ENCODE measurements at regions not wholly inside any gene's neighbourhood (a gene's known extent, or its start where the extent isn't known, plus 50 kb on each side); places are given as distances from the start of the nearest gene placed in this dataset.

DNA sequence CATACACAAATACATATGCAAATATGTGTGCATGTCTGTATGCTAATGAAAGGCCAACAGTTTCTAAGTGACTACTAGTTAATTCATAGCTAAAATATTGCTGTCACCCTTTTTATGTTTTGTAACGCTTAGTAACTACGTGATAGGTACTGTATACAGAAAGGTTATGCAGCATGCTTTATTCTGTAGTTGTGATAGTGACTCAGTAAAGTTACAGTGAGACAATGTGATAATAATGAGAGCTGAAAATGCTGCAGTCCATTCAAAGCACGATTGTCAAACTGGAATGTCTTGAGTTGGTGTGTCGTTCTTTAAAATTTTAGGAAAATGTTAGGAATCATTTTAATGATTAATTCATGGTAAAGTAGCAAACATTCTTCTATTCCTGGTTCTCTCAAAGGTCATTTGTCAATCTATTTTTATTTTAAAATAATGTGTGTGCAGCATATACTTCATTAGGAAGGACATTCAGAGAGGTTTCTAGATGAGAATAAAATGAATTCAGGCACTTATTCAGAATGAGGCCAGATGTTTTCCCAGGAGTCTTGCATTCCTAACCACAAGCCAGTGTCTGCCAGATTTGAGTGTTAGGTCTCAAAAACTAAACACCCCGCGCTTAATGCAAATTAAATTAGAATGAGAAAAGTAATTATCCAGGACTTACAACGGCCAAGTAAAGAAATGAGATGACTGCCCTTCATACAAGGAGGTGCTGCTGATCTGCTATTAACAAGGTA lies 408.8 kb upstream of the FZD8 start:
- ChIA-PET CTCF (no interaction called here), POLR2A (no interaction called here)
- H3K4me1 Mint-ChIP-seq, result no peaks in the 10 kb centered on the region
- ATAC-seq (no peak), DNase-seq (no peak)
- peaks cover 6% of the 10 kb centered on the region for H3K9me3 Mint-ChIP-seq (ENCODE audit: low read depth)
- intact Hi-C loops (cut with DNase I, micrococcal nuclease), result no loop called here
- no peaks in the 10 kb centered on the region for H3K36me3 Mint-ChIP-seq (ENCODE audit: low read depth)
- no peaks in the 10 kb centered on the region for H3K27me3 Mint-ChIP-seq
- H3K27ac Mint-ChIP-seq, result no peak overlapping the region
- H3K4me3 Mint-ChIP-seq, result no peak overlapping the region

DNA sequence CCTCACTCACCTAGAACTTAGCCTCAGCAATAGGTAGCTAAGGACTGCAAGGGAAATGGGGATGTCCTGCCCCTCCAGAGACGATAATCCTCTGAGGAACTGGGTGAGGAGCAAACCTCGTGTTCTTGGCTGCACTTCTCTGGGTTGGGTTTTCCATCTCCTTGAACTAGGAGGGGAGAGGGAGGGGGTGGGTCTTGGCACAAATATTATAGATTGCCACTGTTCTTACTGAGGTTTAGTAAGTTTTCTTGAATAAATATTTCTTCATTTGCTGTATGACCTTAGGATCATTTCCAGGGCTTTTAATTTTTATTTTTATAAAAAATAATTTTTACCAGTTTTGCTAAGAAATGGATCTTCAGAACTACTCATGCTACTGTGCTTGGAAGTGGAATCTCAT lies 406.7 kb upstream of the FZD8 start:
- no peak for ATAC-seq
- DNase-seq, result no peak
- peaks cover 6% of the 10 kb centered on the region for H3K9me3 Mint-ChIP-seq (ENCODE audit: low read depth)
- intact Hi-C loops (cut with DNase I, micrococcal nuclease), result no loop called here
- CTCF ChIA-PET, result no interaction called here
- no peaks in the 10 kb centered on the region for H3K4me1 Mint-ChIP-seq
- H3K27ac Mint-ChIP-seq, result no peak overlapping the region
- no peak overlapping the region for H3K4me3 Mint-ChIP-seq
- H3K27me3 Mint-ChIP-seq, result no peaks in the 10 kb centered on the region
- no peaks in the 10 kb centered on the region for H3K36me3 Mint-ChIP-seq (ENCODE audit: low read depth)
- POLR2A ChIA-PET, result no interaction called here

DNA sequence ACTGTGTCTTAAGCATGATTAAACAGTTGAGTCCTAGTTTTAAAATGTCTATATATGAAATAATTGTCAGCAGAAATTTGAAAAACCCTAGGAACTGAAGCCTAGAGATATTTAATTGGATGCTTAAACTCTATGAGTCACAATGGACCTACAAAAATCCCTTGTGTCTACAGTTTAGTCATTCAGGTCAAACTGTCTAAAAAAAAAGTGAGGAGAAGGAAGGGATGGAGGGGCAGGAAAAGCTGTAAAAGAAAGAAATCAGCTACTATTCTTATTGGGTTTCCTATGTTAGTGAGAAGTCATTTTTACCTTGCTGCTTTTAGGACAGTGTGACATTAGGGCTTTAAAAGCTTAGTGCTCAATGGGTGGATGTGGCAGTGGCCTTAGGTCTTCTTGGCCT lies 406.1 kb upstream of the FZD8 start:
- no peaks in the 10 kb centered on the region for H3K36me3 Mint-ChIP-seq (ENCODE audit: low read depth)
- H3K4me1 Mint-ChIP-seq, result no peaks in the 10 kb centered on the region
- H3K27ac Mint-ChIP-seq, result no peak overlapping the region
- H3K9me3 Mint-ChIP-seq (ENCODE audit: low read depth), result peaks cover 6% of the 10 kb centered on the region
- ATAC-seq, result no peak
- CTCF ChIA-PET, result no interaction called here
- intact Hi-C loops (cut with DNase I, micrococcal nuclease), result no loop called here
- no peak overlapping the region for H3K4me3 Mint-ChIP-seq
- H3K27me3 Mint-ChIP-seq, result no peaks in the 10 kb centered on the region
- POLR2A ChIA-PET, result no interaction called here
- no peak for DNase-seq

DNA sequence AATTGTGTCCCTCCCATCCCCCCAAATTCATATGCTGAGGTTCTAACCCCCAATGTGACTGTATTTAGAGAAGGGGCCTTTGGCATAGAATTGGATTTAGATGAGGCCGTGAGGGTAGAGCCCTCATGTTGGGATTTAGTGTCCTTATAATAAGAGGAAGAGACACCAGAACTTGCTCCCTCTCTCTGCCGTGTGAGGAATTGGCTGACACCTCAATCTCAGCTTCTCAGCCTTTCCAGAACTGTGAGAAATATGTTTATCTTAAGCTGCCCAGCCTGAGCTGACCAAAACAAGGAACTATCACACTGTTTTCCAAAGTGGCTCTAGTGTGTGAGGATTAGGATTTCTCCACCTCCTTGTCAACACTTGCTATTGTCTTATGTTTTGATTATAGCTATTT lies 400.0 kb upstream of the FZD8 start:
- ChIA-PET CTCF (no interaction called here), POLR2A (no interaction called here)
- Mint-ChIP-seq H3K27me3 (no peaks in the 10 kb centered on the region), H3K36me3 (ENCODE audit: low read depth) (no peaks in the 10 kb centered on the region), H3K9me3 (ENCODE audit: low read depth) (peaks cover 3% of the 10 kb centered on the region), H3K4me3 (no peak overlapping the region), H3K4me1 (no peaks in the 10 kb centered on the region), H3K27ac (no peak overlapping the region)
- DNase-seq, result no peak
- ATAC-seq, result no peak
- intact Hi-C loops (cut with DNase I, micrococcal nuclease), result no loop called here

DNA sequence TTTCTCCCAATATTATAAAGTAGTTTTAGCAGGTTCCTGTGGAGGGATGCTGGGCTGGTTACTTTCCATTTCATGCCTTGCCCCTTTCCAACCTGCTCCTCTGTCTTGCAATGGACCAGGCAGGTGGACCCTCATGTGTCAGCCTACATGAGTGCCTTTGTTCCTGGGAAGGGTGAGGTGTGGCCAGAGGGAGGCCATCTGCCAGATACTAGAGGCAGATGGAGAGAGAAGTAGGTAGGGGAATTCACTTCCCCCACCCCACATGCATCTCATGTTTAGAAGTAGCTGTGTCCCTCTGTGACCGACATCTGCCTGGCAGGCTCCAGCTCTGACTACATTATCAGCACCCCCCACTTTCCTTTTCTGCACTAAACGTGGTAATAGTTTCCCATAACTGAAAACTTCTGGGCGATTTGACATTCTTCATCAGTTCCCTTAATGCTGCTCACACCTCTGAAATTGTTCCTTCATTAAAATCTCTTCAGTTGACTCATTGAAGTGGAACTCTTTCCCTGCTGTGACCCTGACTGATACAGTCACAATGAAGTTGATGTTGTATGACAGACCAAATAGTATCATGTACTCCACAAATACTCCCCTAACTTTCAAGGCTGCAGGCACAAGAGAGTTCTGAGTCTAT lies 396.3 kb upstream of the FZD8 start:
- H3K9me3 Mint-ChIP-seq (ENCODE audit: low read depth), result peaks cover 3% of the 10 kb centered on the region
- H3K27me3 Mint-ChIP-seq, result no peaks in the 10 kb centered on the region
- ChIA-PET CTCF (no interaction called here), POLR2A (no interaction called here)
- no peaks in the 10 kb centered on the region for H3K4me1 Mint-ChIP-seq
- no peak overlapping the region for H3K27ac Mint-ChIP-seq
- ATAC-seq, result no peak
- intact Hi-C loops (cut with DNase I, micrococcal nuclease), result loop anchor here in 1 of 2 experiments (10.0 kb wide), 1 partner anchor 404 kb away; no protein-coding TSS in a partner anchor
- H3K4me3 Mint-ChIP-seq, result no peak overlapping the region
- no peak for DNase-seq
- H3K36me3 Mint-ChIP-seq (ENCODE audit: low read depth), result no peaks in the 10 kb centered on the region

DNA sequence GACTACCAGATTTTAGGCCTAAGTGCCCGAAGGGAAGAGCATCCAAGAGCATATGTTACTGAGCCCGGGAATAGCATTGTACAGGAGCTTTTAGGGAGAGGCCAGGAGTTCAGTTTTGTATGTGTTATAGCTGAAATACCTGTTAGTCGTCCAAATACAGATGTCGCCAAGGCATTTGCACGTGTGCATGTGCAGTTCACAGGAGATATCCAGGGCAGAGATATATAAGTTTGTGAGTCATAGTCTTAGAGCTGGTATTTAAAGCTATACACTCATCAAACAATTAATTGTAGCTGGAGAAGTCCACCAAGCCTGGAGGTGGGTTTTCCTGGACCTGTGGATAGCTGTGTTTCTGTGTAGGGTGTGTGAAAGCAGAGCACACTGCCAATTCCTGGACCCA lies 394.0 kb upstream of the FZD8 start:
- DNase-seq (no peak), ATAC-seq (no peak)
- Mint-ChIP-seq H3K4me3 (no peak overlapping the region), H3K4me1 (no peaks in the 10 kb centered on the region), H3K36me3 (ENCODE audit: low read depth) (no peaks in the 10 kb centered on the region), H3K27me3 (no peaks in the 10 kb centered on the region), H3K9me3 (ENCODE audit: low read depth) (no peaks in the 10 kb centered on the region), H3K27ac (no peak overlapping the region)
- intact Hi-C loops (cut with DNase I, micrococcal nuclease), result loop anchor here in 1 of 2 experiments (10.0 kb wide), 1 partner anchor 401 kb away; no protein-coding TSS in a partner anchor
- POLR2A ChIA-PET, result no interaction called here
- CTCF ChIA-PET, result interaction anchor here (0.7 to 1.8 kb wide), 2 partner anchors 400 to 846 kb away, joined by 3 to 4 read pairs; no protein-coding TSS in a partner anchor

DNA sequence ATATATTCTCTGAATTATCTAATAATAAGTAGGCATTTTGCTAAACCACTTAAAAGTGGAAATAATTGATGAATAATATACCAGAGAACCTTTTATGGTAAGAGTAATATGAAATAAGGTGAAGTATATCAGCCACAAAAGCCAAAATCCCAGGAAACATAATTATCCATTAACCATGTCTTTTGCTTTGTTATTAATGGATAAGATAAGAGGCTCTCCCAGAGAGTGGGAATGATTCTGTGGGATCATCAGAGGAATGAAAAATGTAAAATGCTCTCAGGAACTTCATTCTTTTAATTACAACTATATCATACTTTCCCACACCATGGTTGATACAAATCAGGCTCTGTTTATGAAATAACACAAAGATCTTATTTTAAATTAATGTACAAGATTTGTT lies 391.7 kb upstream of the FZD8 start:
- POLR2A ChIA-PET, result no interaction called here
- H3K27ac Mint-ChIP-seq, result no peak overlapping the region
- no peaks in the 10 kb centered on the region for H3K27me3 Mint-ChIP-seq
- H3K4me1 Mint-ChIP-seq, result no peaks in the 10 kb centered on the region
- ATAC-seq (no peak), DNase-seq (no peak)
- CTCF ChIA-PET, result no interaction called here
- intact Hi-C loops (cut with DNase I, micrococcal nuclease), result loop anchor here in 1 of 2 experiments (10.0 kb wide), 1 partner anchor 399 kb away; no protein-coding TSS in a partner anchor
- H3K4me3 Mint-ChIP-seq, result no peak overlapping the region
- H3K9me3 Mint-ChIP-seq (ENCODE audit: low read depth), result no peaks in the 10 kb centered on the region
- H3K36me3 Mint-ChIP-seq (ENCODE audit: low read depth), result no peaks in the 10 kb centered on the region

DNA sequence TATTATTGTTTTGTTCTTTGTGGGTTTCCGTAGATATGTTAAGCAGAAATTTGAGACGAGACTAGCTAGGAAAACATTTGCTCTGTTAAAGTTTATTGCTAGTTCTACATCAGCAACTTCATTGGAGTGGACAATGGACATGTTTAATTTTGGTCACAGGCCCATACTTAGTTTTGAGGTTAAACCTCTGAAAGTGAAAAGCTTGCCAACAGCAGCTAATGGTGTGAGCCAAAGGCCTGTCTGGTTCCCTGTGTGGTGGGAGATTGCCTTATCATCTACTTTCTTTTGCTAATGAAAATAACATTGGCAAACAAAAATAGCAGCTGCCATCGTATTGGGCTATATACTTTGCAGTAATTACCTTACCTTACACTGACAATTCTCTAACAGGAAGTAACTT lies 388.4 kb upstream of the FZD8 start:
- intact Hi-C loops (cut with DNase I, micrococcal nuclease), result loop anchor here in 1 of 2 experiments (10.0 kb wide), 1 partner anchor 396 kb away; no protein-coding TSS in a partner anchor
- ATAC-seq (no peak), DNase-seq (no peak)
- peaks cover 4% of the 10 kb centered on the region for H3K9me3 Mint-ChIP-seq (ENCODE audit: low read depth)
- CTCF ChIA-PET, result no interaction called here
- H3K27ac Mint-ChIP-seq, result no peak overlapping the region
- no peaks in the 10 kb centered on the region for H3K4me1 Mint-ChIP-seq
- no peak overlapping the region for H3K4me3 Mint-ChIP-seq
- H3K36me3 Mint-ChIP-seq (ENCODE audit: low read depth), result no peaks in the 10 kb centered on the region
- H3K27me3 Mint-ChIP-seq, result no peaks in the 10 kb centered on the region
- POLR2A ChIA-PET, result no interaction called here

DNA sequence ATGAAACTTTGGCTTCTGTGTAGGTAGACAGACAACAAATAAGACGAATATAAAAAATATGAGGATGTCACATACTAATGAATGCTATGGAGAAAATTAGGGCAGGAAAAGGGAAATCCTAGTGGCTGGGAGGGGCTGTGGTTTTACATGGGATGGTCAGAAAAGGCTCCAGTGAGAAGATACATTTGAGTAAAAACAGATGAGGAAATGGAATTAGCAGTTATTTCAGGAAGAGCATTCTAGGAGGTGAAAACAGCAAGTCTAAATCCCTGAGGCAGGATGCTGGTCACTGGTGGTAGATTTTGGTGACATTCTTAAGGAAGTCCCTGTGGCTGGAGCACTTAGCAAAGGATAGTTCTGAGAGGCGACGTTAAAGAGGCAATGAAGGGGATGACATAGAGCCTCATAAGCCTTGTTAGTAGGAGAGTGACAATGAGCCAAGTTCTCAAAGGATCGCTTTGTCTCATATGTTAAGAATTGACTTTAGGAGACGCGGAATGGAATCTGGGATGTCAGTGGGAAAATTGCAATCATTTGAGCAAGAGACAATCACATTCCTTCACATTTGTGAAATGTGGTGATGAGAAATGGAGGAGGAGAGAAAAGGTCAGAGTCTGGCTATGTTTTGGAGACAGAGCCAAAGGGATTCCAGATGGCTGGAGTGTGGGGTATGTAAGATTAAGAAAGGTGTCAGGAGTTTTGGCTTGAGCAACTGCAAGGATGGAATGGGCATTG lies 384.7 kb upstream of the FZD8 start:
- no peak for ATAC-seq
- Mint-ChIP-seq H3K27me3 (no peaks in the 10 kb centered on the region), H3K4me3 (no peak overlapping the region), H3K27ac (no peak overlapping the region), H3K9me3 (ENCODE audit: low read depth) (peaks cover 6% of the 10 kb centered on the region), H3K4me1 (no peaks in the 10 kb centered on the region), H3K36me3 (ENCODE audit: low read depth) (no peaks in the 10 kb centered on the region)
- intact Hi-C loops (cut with DNase I, micrococcal nuclease), result no loop called here
- ChIA-PET CTCF (no interaction called here), POLR2A (no interaction called here)
- no peak for DNase-seq

DNA sequence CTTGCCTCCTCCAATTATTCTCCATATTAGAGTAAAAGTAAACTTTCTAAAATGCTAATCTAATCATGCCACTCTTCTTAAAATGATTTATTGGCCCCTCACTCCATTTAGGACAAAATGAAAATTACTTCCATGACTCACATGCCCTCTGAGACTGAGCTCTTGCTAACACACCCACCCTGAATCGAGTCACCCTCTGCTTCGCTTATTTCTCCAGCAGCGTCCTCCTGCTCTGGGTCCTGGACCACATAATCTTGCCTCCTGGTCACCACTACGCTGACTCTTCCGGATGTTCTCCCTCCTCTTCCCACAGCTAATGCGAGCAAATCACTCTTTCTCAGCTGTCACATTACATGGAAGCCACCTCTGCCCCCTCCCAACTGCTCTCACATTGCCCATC lies 384.0 kb upstream of the FZD8 start:
- Mint-ChIP-seq H3K27ac (no peak overlapping the region), H3K4me3 (no peak overlapping the region), H3K27me3 (no peaks in the 10 kb centered on the region), H3K9me3 (ENCODE audit: low read depth) (peaks cover 6% of the 10 kb centered on the region), H3K36me3 (ENCODE audit: low read depth) (no peaks in the 10 kb centered on the region), H3K4me1 (no peaks in the 10 kb centered on the region)
- CTCF ChIA-PET, result no interaction called here
- POLR2A ChIA-PET, result no interaction called here
- intact Hi-C loops (cut with DNase I, micrococcal nuclease), result no loop called here
- ATAC-seq, result no peak
- no peak for DNase-seq

DNA sequence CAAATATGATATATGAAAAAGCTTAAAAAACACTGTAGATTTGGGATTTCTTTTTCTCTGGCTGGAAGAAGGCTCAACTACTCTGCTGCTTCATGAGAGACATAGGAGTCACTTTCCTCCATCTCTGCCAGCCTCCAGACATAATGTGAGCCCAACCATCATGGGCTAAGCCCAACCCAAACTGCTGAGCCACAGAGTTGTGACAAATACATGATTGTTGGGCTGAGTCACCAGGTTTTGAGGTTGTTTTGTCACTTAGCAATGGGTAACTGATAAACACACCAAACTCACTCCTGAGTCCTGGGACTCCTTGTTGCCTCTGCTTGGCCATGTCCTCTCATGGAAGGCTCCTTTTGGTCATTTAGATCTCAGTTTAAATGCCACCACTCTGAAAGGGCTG lies 381.8 kb upstream of the FZD8 start:
- CTCF ChIA-PET, result no interaction called here

DNA sequence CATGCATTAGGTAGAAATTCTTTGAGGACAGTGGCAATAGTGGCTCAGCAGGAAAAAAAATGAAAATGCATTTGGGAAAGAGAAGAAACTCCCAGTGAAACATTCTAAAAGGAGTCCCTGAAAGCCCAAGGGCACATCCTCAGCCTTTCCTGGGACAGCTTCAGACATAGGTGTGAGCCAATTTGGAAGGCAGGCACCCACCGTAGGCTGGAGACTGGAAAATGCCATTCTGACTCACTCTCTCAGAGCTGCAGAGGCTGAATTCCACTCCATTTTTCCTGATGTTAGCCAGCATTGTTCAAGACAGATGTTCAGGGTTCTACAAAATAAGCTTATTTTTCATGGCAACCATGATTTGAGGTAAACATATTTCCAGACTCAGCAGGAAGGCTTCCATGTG lies 379.0 kb upstream of the FZD8 start:
- no peaks in the 10 kb centered on the region for H3K4me1 Mint-ChIP-seq
- H3K27me3 Mint-ChIP-seq, result no peaks in the 10 kb centered on the region
- no peak overlapping the region for H3K4me3 Mint-ChIP-seq
- H3K9me3 Mint-ChIP-seq (ENCODE audit: low read depth), result peaks cover 4% of the 10 kb centered on the region
- ChIA-PET POLR2A (no interaction called here), CTCF (interaction anchor here (0.6 kb wide), 1 partner anchor 11 kb away, joined by 3 read pairs; no protein-coding TSS in a partner anchor)
- ATAC-seq (no peak), DNase-seq (no peak)
- intact Hi-C loops (cut with DNase I, micrococcal nuclease), result no loop called here
- H3K36me3 Mint-ChIP-seq (ENCODE audit: low read depth), result no peaks in the 10 kb centered on the region
- H3K27ac Mint-ChIP-seq, result no peak overlapping the region

More for the DNA sequence above, 381.8 kb upstream of the FZD8 start:
- ATAC-seq (no peak), DNase-seq (no peak)
- Mint-ChIP-seq H3K27ac (no peak overlapping the region), H3K27me3 (no peaks in the 10 kb centered on the region), H3K4me3 (no peak overlapping the region), H3K4me1 (no peaks in the 10 kb centered on the region), H3K36me3 (ENCODE audit: low read depth) (no peaks in the 10 kb centered on the region), H3K9me3 (ENCODE audit: low read depth) (peaks cover 6% of the 10 kb centered on the region)
- intact Hi-C loops (cut with DNase I, micrococcal nuclease), result no loop called here
- POLR2A ChIA-PET, result no interaction called here

Data from activated CD4-positive, alpha-beta T cell treated with anti-CD3 and anti-CD28 coated beads for 36 hours (primary cell).